ENCODE measurements at regions not wholly inside any gene's neighbourhood (a gene's known extent, or its start where the extent isn't known, plus 50 kb on each side); places are given as distances from the start of the nearest gene placed in this dataset.

DNA sequence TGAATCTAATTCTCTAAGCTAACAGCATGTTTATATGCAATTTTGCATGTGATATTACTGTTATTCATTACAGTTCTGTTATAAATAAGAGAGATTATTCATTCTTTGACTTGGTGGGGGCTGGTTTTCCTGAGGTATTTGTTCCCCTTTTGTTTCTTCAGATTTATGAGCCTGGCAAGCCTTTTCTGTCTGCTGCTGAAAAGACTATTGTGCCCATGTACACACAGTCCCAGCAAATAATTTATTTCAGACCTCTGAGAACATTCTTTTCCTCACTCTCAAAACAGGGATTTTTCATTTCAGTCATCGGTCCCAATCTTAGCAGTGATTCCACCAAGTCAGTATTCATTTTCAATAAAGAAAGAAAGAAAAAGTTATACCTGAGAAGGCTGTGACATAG is 716.8 kb downstream of the NSUN3 start:
- no peaks in the 10 kb centered on the region for H3K27me3 ChIP-seq
- TF ChIP-seq POLR2A (IDR thresholded peaks at IDR 0.05), result no peak
- TF ChIP-seq, protein P1, sequence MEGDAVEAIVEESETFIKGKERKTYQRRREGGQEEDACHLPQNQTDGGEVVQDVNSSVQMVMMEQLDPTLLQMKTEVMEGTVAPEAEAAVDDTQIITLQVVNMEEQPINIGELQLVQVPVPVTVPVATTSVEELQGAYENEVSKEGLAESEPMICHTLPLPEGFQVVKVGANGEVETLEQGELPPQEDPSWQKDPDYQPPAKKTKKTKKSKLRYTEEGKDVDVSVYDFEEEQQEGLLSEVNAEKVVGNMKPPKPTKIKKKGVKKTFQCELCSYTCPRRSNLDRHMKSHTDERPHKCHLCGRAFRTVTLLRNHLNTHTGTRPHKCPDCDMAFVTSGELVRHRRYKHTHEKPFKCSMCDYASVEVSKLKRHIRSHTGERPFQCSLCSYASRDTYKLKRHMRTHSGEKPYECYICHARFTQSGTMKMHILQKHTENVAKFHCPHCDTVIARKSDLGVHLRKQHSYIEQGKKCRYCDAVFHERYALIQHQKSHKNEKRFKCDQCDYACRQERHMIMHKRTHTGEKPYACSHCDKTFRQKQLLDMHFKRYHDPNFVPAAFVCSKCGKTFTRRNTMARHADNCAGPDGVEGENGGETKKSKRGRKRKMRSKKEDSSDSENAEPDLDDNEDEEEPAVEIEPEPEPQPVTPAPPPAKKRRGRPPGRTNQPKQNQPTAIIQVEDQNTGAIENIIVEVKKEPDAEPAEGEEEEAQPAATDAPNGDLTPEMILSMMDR (IDR thresholded peaks at IDR 0.05), result no peak
- no peaks in the 10 kb centered on the region for H3K36me3 ChIP-seq
- H3K4me1 ChIP-seq, result no peaks in the 10 kb centered on the region
- intact Hi-C loops (cut with DNase I; ENCODE audit: low total_unique reads), result no loop called here
- DNase-seq, result no peak
- no peaks in the 10 kb centered on the region for H3K9me3 ChIP-seq
- H3K27ac ChIP-seq, result no peak overlapping the region
- no peak overlapping the region for H3K4me3 ChIP-seq

GRCh38 chr3:94784274-94784673 is 721.4 kb downstream of the NSUN3 start:
- no peak overlapping the region for H3K4me3 ChIP-seq
- intact Hi-C loops (cut with DNase I; ENCODE audit: low total_unique reads), result no loop called here
- no peak for DNase-seq
- H3K4me1 ChIP-seq, result no peaks in the 10 kb centered on the region
- H3K27me3 ChIP-seq, result no peaks in the 10 kb centered on the region
- H3K9me3 ChIP-seq, result no peaks in the 10 kb centered on the region
- H3K36me3 ChIP-seq, result no peaks in the 10 kb centered on the region
- H3K27ac ChIP-seq, result no peak overlapping the region
- TF ChIP-seq, protein P1 (IDR thresholded peaks at IDR 0.05), result no peak
- TF ChIP-seq POLR2A (IDR thresholded peaks at IDR 0.05), result no peak

GRCh38 chr3:94787066-94787465 is 724.2 kb downstream of the NSUN3 start:
- no peak for DNase-seq
- H3K27ac ChIP-seq, result no peak overlapping the region
- intact Hi-C loops (cut with DNase I; ENCODE audit: low total_unique reads), result no loop called here
- H3K27me3 ChIP-seq, result no peaks in the 10 kb centered on the region
- no peaks in the 10 kb centered on the region for H3K9me3 ChIP-seq
- no peak overlapping the region for H3K4me3 ChIP-seq
- no peaks in the 10 kb centered on the region for H3K36me3 ChIP-seq
- no peak for TF ChIP-seq POLR2A (IDR thresholded peaks at IDR 0.05)
- TF ChIP-seq, protein P1 (IDR thresholded peaks at IDR 0.05), result no peak
- no peaks in the 10 kb centered on the region for H3K4me1 ChIP-seq

GRCh38 chr3:94787734-94788270 is 724.9 kb downstream of the NSUN3 start:
- no peaks in the 10 kb centered on the region for H3K27me3 ChIP-seq
- no peaks in the 10 kb centered on the region for H3K9me3 ChIP-seq
- no peak for TF ChIP-seq POLR2A (IDR thresholded peaks at IDR 0.05)
- no peaks in the 10 kb centered on the region for H3K36me3 ChIP-seq
- intact Hi-C loops (cut with DNase I; ENCODE audit: low total_unique reads), result no loop called here
- no peaks in the 10 kb centered on the region for H3K4me1 ChIP-seq
- no peak overlapping the region for H3K4me3 ChIP-seq
- H3K27ac ChIP-seq, result no peak overlapping the region
- no peak for DNase-seq

- Histone ChIP-seq H3K36me3 (no peaks in the 10 kb centered on the region), H3K4me3 (no peak overlapping the region), H3K9me3 (no peaks in the 10 kb centered on the region), H3K27me3 (no peaks in the 10 kb centered on the region), H3K4me1 (no peaks in the 10 kb centered on the region), H3K27ac (no peak overlapping the region)
- intact Hi-C loops (cut with DNase I; ENCODE audit: low total_unique reads), result no loop called here
- TF ChIP-seq POLR2A (IDR thresholded peaks at IDR 0.05), result no peak
- TF ChIP-seq, protein P1 (IDR thresholded peaks at IDR 0.05), result no peak
- no peak for DNase-seq
Measured at GRCh38 chr3:94794563-94794962, 731.7 kb downstream of the NSUN3 start.
